ENCODE measurements at regions not wholly inside any gene's neighbourhood (a gene's known extent, or its start where the extent isn't known, plus 50 kb on each side); places are given as distances from the start of the nearest gene placed in this dataset.

DNA sequence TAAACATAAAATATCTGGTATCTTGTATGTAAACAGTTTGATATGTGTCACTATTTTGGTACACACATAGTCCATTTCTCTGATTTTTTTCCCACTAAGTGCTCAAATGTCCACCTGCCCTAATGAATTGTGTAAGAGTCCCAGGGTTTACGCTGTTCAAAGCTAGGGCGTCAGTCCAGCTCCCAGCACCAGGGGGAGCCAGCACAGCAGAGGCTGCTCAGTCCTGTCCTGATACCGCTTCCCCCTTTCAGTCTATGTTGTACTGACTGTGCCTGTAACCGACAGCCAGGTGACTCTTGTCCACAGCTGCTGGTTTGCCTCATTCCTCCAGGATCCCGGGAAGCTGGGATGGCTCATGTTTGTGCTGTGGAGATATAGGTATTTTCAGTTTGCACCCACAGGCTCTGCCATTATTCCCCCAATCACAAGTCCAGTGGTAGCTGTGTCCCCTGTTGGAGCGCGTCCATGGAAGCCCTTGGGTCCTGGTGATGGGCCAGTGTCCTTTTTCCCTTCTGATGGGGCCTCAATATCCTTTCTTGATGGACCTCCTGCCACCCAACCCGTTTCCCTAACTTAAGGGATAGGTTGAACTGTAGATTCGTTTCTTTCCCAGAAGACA, 242.0 kb downstream of the NEDD1 start:
- no peaks in the 10 kb centered on the region for H3K9me2 ChIP-seq (replicated peaks; ENCODE audit: insufficient read depth, low read length)
- H3K9me3 ChIP-seq (replicated peaks; ENCODE audit: insufficient read depth, low read length): no peaks in the 10 kb centered on the region
- H3K27ac ChIP-seq (ENCODE audit: low read length): no peak overlapping the region
- no peaks in the 10 kb centered on the region for H3K79me2 ChIP-seq (ENCODE audit: low read length)
- no peaks in the 10 kb centered on the region for H3K4me1 ChIP-seq (ENCODE audit: low read length)
- H4K20me1 ChIP-seq (ENCODE audit: insufficient read depth, low read length): no peaks in the 10 kb centered on the region
- no peak overlapping the region for H2AFZ ChIP-seq (ENCODE audit: low read length)
- H3K4me2 ChIP-seq (ENCODE audit: low read depth, low read length): no peak overlapping the region
- H3K9ac ChIP-seq (ENCODE audit: low read length): no peak overlapping the region
- peak; percentile 61 for DNase-seq
- no peaks in the 10 kb centered on the region for H3K36me3 ChIP-seq (replicated peaks; ENCODE audit: insufficient read depth, low read length)
- H3K27me3 ChIP-seq (replicated peaks; ENCODE audit: insufficient read depth, low read length): no peaks in the 10 kb centered on the region
- TF ChIP-seq, protein P1, sequence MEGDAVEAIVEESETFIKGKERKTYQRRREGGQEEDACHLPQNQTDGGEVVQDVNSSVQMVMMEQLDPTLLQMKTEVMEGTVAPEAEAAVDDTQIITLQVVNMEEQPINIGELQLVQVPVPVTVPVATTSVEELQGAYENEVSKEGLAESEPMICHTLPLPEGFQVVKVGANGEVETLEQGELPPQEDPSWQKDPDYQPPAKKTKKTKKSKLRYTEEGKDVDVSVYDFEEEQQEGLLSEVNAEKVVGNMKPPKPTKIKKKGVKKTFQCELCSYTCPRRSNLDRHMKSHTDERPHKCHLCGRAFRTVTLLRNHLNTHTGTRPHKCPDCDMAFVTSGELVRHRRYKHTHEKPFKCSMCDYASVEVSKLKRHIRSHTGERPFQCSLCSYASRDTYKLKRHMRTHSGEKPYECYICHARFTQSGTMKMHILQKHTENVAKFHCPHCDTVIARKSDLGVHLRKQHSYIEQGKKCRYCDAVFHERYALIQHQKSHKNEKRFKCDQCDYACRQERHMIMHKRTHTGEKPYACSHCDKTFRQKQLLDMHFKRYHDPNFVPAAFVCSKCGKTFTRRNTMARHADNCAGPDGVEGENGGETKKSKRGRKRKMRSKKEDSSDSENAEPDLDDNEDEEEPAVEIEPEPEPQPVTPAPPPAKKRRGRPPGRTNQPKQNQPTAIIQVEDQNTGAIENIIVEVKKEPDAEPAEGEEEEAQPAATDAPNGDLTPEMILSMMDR (IDR thresholded peaks at IDR 0.05; ENCODE audit: low read length): peak; percentile 91
- TF ChIP-seq EZH2 (optimal IDR thresholded peaks at IDR 0.05; ENCODE audit: low read depth, low read length): no peak
- no peaks in the 10 kb centered on the region for H3F3A ChIP-seq (ENCODE audit: insufficient read depth, low read length)
- H3K4me3 ChIP-seq (ENCODE audit: low read length): no peak overlapping the region

DNA sequence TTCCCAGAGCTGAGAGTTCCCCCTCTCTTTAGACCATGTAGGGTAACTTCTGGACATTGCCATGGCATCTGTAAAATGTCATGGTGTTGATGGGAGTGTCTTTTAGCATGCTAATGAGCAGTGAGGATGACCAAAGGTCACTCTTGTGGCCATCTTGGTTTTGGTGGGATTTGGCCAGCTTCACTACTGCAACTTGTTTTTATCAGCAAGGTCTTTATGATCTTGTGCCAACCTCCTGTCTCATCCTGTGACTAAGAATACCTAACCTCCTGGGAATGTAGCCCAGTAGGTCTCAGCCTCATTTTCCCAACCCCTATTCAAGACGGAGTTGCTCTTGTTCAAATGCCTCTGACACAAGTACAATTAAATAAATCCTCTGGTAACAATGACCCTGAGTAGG, 244.4 kb downstream of the NEDD1 start:
- DNase-seq: no peak
- Histone ChIP-seq H3K4me1 (ENCODE audit: low read length) (no peaks in the 10 kb centered on the region), H3K27me3 (replicated peaks; ENCODE audit: insufficient read depth, low read length) (no peaks in the 10 kb centered on the region), H3K9me2 (replicated peaks; ENCODE audit: insufficient read depth, low read length) (no peaks in the 10 kb centered on the region), H2AFZ (ENCODE audit: low read length) (no peak overlapping the region), H3K36me3 (replicated peaks; ENCODE audit: insufficient read depth, low read length) (no peaks in the 10 kb centered on the region), H3K27ac (ENCODE audit: low read length) (no peak overlapping the region), H3K4me2 (ENCODE audit: low read depth, low read length) (no peak overlapping the region), H4K20me1 (ENCODE audit: insufficient read depth, low read length) (no peaks in the 10 kb centered on the region), H3F3A (ENCODE audit: insufficient read depth, low read length) (no peaks in the 10 kb centered on the region), H3K9me3 (replicated peaks; ENCODE audit: insufficient read depth, low read length) (no peaks in the 10 kb centered on the region), H3K9ac (ENCODE audit: low read length) (no peak overlapping the region), H3K79me2 (ENCODE audit: low read length) (no peaks in the 10 kb centered on the region), H3K4me3 (ENCODE audit: low read length) (no peak overlapping the region)
- TF ChIP-seq, protein P1 (IDR thresholded peaks at IDR 0.05; ENCODE audit: low read length): no peak
- TF ChIP-seq EZH2 (optimal IDR thresholded peaks at IDR 0.05; ENCODE audit: low read depth, low read length) (no peak), EZH2phosphoT487 (IDR thresholded peaks at IDR 0.05; ENCODE audit: low read length) (no peak)

DNA sequence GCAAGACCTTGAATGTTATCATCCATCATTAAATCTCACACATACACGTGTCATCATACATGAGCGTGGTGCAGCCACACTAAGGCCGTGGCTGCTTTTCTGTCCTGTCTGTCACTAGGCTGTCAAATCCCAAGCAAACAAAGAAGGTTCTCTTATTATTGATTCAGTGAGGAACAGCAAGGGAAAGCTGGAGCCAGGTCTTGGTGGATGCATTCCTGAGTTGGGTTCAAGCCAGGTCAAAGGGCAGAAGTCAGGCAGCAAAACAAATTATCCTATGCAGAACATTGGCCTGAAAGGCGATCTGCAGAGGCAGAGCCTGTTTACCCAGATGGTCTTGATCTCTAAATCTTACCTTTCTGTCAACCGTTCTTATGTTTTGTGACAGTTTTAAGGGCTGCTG, 252.3 kb downstream of the NEDD1 start:
- H3K4me2 ChIP-seq (ENCODE audit: low read depth, low read length): no peak overlapping the region
- no peaks in the 10 kb centered on the region for H3K79me2 ChIP-seq (ENCODE audit: low read length)
- no peaks in the 10 kb centered on the region for H3K27me3 ChIP-seq (replicated peaks; ENCODE audit: insufficient read depth, low read length)
- H3F3A ChIP-seq (ENCODE audit: insufficient read depth, low read length): no peaks in the 10 kb centered on the region
- H2AFZ ChIP-seq (ENCODE audit: low read length): no peak overlapping the region
- no peaks in the 10 kb centered on the region for H4K20me1 ChIP-seq (ENCODE audit: insufficient read depth, low read length)
- no peak overlapping the region for H3K9ac ChIP-seq (ENCODE audit: low read length)
- DNase-seq: no peak
- no peaks in the 10 kb centered on the region for H3K4me1 ChIP-seq (ENCODE audit: low read length)
- H3K36me3 ChIP-seq (replicated peaks; ENCODE audit: insufficient read depth, low read length): no peaks in the 10 kb centered on the region
- H3K27ac ChIP-seq (ENCODE audit: low read length): no peak overlapping the region
- H3K9me2 ChIP-seq (replicated peaks; ENCODE audit: insufficient read depth, low read length): no peaks in the 10 kb centered on the region
- no peaks in the 10 kb centered on the region for H3K9me3 ChIP-seq (replicated peaks; ENCODE audit: insufficient read depth, low read length)
- no peak overlapping the region for H3K4me3 ChIP-seq (ENCODE audit: low read length)
- no peak for TF ChIP-seq EZH2phosphoT487 (IDR thresholded peaks at IDR 0.05; ENCODE audit: low read length)
- TF ChIP-seq, protein P1 (IDR thresholded peaks at IDR 0.05; ENCODE audit: low read length): no peak
- TF ChIP-seq EZH2 (optimal IDR thresholded peaks at IDR 0.05; ENCODE audit: low read depth, low read length): no peak

All from MM.1S (cell line).